ENCODE measurements at regions not wholly inside any gene's neighbourhood (a gene's known extent, or its start where the extent isn't known, plus 50 kb on each side); places are given as distances from the start of the nearest gene placed in this dataset.

DNA sequence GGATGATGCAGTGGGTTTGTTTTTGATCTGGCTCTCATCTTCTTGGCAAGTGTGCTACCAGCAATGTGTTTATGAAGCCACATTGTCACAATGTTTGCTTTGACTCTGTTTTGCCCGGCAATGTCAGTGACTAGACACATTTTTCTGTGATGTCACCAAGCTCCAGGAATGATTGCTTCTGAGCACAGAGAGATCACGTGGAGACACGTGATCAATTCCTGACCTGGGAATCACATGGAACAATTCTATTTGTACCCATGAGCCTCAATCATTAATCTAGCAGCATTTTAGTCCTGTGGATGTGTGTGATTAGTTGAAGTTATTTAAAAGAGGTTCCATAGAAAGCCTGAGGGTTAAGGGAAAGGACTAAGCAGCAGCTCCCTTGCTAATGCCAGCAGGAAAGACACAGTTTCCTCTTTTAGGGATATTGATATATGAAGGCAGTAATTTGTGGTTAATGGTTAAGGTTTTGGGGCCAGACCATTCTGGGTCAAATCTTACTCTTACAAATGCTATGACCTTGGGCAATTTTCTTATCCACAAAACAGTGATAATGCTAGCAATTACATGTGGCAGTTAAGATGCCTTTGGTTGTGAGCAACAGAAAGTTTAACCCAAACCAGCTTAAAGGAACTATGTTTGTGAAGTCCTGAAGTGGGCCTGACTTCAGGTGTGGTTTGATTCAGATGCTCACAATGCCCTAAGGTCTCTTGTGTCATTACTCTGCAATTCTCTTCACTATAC, 59.0 kb downstream of the FASLG start:
- TF ChIP-seq TAF1 (IDR thresholded peaks at IDR 0.05; ENCODE audit: low read depth, low read length) (no peak), POLR2AphosphoS5 (IDR thresholded peaks at IDR 0.05; ENCODE audit: low read depth, low read length) (no peak), POU2F2 (IDR thresholded peaks at IDR 0.05; ENCODE audit: low read depth, low read length) (no peak), SPI1 (IDR thresholded peaks at IDR 0.05; ENCODE audit: low read depth, low read length) (no peak), POLR2A (IDR thresholded peaks at IDR 0.05; ENCODE audit: low read depth, low read length) (no peak), PAX5 (IDR thresholded peaks at IDR 0.05; ENCODE audit: insufficient read depth, low read length, severe bottlenecking) (no peak)
- FAIRE-seq (no peak), DNase-seq (ENCODE audit: insufficient read length, low spot score) (no peak)

DNA sequence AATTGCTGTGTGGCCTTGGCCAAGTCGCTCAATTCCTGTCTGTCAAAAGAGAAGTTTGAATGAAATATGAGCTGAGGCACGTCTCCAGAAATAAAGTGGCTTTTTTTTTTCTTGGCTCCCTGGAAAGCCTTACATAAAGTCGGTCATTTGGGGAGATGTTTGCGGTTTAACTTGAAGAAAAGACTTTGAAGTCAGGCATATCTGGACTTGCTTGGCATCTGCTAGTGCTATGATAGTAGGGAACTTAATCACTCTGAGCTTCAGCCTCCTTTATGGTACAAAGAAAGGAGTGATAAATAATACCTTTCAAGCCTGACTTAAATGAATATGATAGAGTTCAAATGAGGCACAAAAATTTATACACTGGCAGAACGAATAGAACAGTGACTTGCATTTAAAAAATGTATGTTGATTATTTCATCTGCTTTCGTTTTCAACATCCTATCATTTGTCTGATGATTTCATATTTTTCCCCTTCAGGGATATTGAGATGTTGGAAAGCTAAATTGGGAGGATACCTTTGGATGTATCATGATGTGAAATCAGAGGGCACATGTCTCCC, 60.2 kb downstream of the FASLG start:
- FAIRE-seq = peak; percentile 38
- DNase-seq (ENCODE audit: insufficient read length, low spot score) = no peak
- TF ChIP-seq PAX5 (IDR thresholded peaks at IDR 0.05; ENCODE audit: insufficient read depth, low read length, severe bottlenecking) (no peak), POU2F2 (IDR thresholded peaks at IDR 0.05; ENCODE audit: low read depth, low read length) (no peak), SPI1 (IDR thresholded peaks at IDR 0.05; ENCODE audit: low read depth, low read length) (no peak), POLR2A (IDR thresholded peaks at IDR 0.05; ENCODE audit: low read depth, low read length) (no peak), POLR2AphosphoS5 (IDR thresholded peaks at IDR 0.05; ENCODE audit: low read depth, low read length) (no peak), TAF1 (IDR thresholded peaks at IDR 0.05; ENCODE audit: low read depth, low read length) (no peak)

DNA sequence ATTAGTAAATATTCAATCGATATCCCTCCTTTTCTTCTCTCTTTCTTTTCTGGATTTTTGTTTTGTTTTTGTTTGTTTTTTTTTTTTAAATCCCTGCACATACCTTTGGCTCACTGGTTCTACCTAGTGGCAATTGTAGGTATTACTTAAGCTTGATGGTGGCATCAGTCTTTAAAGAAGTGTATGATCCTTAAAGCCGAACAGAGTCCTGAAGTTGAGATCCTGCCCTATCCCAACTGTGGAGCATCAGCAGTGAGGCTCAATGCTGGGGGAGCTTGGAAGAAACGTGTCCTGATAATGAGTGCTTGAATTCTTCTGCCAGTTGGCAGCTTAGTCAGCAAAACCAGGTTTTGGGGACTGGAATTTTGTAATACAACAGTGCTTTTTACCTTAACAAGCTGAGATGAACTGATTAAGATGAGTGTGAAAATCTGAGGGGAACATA, 60.8 kb downstream of the FASLG start:
- DNase-seq (ENCODE audit: insufficient read length, low spot score) = no peak
- peak; percentile 60 for FAIRE-seq
- TF ChIP-seq POLR2AphosphoS5 (IDR thresholded peaks at IDR 0.05; ENCODE audit: low read depth, low read length) (no peak), PAX5 (IDR thresholded peaks at IDR 0.05; ENCODE audit: insufficient read depth, low read length, severe bottlenecking) (no peak), TAF1 (IDR thresholded peaks at IDR 0.05; ENCODE audit: low read depth, low read length) (no peak), SPI1 (IDR thresholded peaks at IDR 0.05; ENCODE audit: low read depth, low read length) (no peak), POLR2A (IDR thresholded peaks at IDR 0.05; ENCODE audit: low read depth, low read length) (no peak), POU2F2 (IDR thresholded peaks at IDR 0.05; ENCODE audit: low read depth, low read length) (no peak)

DNA sequence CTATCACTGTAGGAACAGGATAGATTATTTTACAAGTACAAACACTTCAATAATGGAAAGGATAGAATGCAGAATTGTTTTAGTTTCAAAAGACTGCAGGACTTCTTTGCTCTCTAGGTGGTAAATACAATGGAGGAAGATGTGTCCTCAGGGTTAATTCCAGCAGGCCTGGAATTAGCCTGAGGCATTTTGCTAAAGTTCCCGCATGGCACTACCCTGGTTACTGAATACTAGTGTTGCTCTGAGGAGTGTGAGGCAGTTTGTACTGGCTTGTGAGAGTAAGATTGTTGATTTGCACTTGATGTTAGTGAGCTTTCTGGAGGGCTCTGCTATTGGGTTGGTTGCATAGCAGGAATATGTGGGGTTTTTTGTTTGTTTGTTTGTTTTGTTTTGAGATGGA, 61.4 kb downstream of the FASLG start:
- DNase-seq (ENCODE audit: insufficient read length, low spot score) (no peak), FAIRE-seq (no peak)
- no peak for TF ChIP-seq TAF1 (IDR thresholded peaks at IDR 0.05; ENCODE audit: low read depth, low read length)
- TF ChIP-seq POLR2A (IDR thresholded peaks at IDR 0.05; ENCODE audit: low read depth, low read length) = no peak
- no peak for TF ChIP-seq PAX5 (IDR thresholded peaks at IDR 0.05; ENCODE audit: insufficient read depth, low read length, severe bottlenecking)
- TF ChIP-seq SPI1 (IDR thresholded peaks at IDR 0.05; ENCODE audit: low read depth, low read length) = no peak
- no peak for TF ChIP-seq POU2F2 (IDR thresholded peaks at IDR 0.05; ENCODE audit: low read depth, low read length)
- TF ChIP-seq POLR2AphosphoS5 (IDR thresholded peaks at IDR 0.05; ENCODE audit: low read depth, low read length) = no peak

GRCh38 chr1:172723251-172723650, 64.3 kb downstream of the FASLG start:
- FAIRE-seq (no peak), DNase-seq (ENCODE audit: insufficient read length, low spot score) (no peak)
- no peak for TF ChIP-seq TAF1 (IDR thresholded peaks at IDR 0.05; ENCODE audit: low read depth, low read length)
- no peak for TF ChIP-seq POLR2AphosphoS5 (IDR thresholded peaks at IDR 0.05; ENCODE audit: low read depth, low read length)
- TF ChIP-seq POU2F2 (IDR thresholded peaks at IDR 0.05; ENCODE audit: low read depth, low read length) = no peak
- no peak for TF ChIP-seq POLR2A (IDR thresholded peaks at IDR 0.05; ENCODE audit: low read depth, low read length)
- TF ChIP-seq SPI1 (IDR thresholded peaks at IDR 0.05; ENCODE audit: low read depth, low read length) = no peak
- TF ChIP-seq PAX5 (IDR thresholded peaks at IDR 0.05; ENCODE audit: insufficient read depth, low read length, severe bottlenecking) = no peak

DNA sequence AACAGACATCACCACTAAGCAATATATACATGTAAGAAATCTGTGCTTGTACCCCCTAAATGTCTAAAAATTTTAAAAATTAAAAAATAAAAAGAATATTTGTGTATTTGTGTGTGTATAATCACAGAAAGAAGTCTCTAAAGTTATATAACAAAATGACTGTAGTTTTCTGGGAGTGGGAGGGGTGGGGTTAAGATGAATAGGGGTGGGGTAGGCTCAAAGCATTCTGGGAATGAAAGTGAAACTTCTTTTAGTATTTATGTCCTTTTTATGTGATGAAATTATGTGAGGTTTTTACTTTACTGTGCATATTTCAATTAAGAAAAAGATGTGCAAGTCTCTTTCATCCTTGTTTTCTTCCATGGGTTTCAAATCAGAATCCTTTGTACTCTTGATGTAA, 65.3 kb downstream of the FASLG start:
- TF ChIP-seq PAX5 (IDR thresholded peaks at IDR 0.05; ENCODE audit: insufficient read depth, low read length, severe bottlenecking) (no peak), TAF1 (IDR thresholded peaks at IDR 0.05; ENCODE audit: low read depth, low read length) (no peak), POLR2AphosphoS5 (IDR thresholded peaks at IDR 0.05; ENCODE audit: low read depth, low read length) (no peak), SPI1 (IDR thresholded peaks at IDR 0.05; ENCODE audit: low read depth, low read length) (no peak), POU2F2 (IDR thresholded peaks at IDR 0.05; ENCODE audit: low read depth, low read length) (no peak), POLR2A (IDR thresholded peaks at IDR 0.05; ENCODE audit: low read depth, low read length) (no peak)
- no peak for FAIRE-seq

GRCh38 chr1:172724765-172725613, 66.1 kb downstream of the FASLG start:
- peak; percentile 84 for TF ChIP-seq SPI1 (IDR thresholded peaks at IDR 0.05; ENCODE audit: low read depth, low read length)
- TF ChIP-seq POLR2AphosphoS5 (IDR thresholded peaks at IDR 0.05; ENCODE audit: low read depth, low read length) = no peak
- DNase-seq (ENCODE audit: insufficient read length, low spot score) (no peak), FAIRE-seq (peak; percentile 91)

More for the DNA sequence above, 65.3 kb downstream of the FASLG start:
- DNase-seq (ENCODE audit: insufficient read length, low spot score) = no peak

GRCh38 chr1:172726740-172727139, 67.8 kb downstream of the FASLG start:
- no peak for FAIRE-seq

More at GRCh38 chr1:172726740-172727139, 67.8 kb downstream of the FASLG start:
- TF ChIP-seq POLR2A (IDR thresholded peaks at IDR 0.05; ENCODE audit: low read depth, low read length) (no peak), SPI1 (IDR thresholded peaks at IDR 0.05; ENCODE audit: low read depth, low read length) (no peak), TAF1 (IDR thresholded peaks at IDR 0.05; ENCODE audit: low read depth, low read length) (no peak), POLR2AphosphoS5 (IDR thresholded peaks at IDR 0.05; ENCODE audit: low read depth, low read length) (no peak), PAX5 (IDR thresholded peaks at IDR 0.05; ENCODE audit: insufficient read depth, low read length, severe bottlenecking) (no peak), POU2F2 (IDR thresholded peaks at IDR 0.05; ENCODE audit: low read depth, low read length) (no peak)
- no peak for DNase-seq (ENCODE audit: insufficient read length, low spot score)
